HTERT RPE-1 (cell line): ENCODE measurements at regions not wholly inside any gene's neighbourhood (a gene's known extent, or its start where the extent isn't known, plus 50 kb on each side); places are given as distances from the start of the nearest gene placed in this dataset.

Source experiments
- in situ Hi-C: fragments of 300-500 bp; cut with MboI; formaldehyde crosslinking; loops from 4 replicates; pipeline ENCODE4 v1.14.3; 2020; ENCODE audit warnings: low sequenced_read_pairs

- in situ Hi-C loops, result loop anchor here (25.0 kb wide), 1 partner anchor 92 kb away; no protein-coding TSS in a partner anchor
These were observed 155.3 kb upstream of the AKR1E2 start for GRCh38 chr10:4670737-4671136.

- in situ Hi-C loops, result loop anchor here (25.0 kb wide), 1 partner anchor 93 kb away; no protein-coding TSS in a partner anchor
These were observed 156.4 kb upstream of the AKR1E2 start for GRCh38 chr10:4669585-4669984.

DNA sequence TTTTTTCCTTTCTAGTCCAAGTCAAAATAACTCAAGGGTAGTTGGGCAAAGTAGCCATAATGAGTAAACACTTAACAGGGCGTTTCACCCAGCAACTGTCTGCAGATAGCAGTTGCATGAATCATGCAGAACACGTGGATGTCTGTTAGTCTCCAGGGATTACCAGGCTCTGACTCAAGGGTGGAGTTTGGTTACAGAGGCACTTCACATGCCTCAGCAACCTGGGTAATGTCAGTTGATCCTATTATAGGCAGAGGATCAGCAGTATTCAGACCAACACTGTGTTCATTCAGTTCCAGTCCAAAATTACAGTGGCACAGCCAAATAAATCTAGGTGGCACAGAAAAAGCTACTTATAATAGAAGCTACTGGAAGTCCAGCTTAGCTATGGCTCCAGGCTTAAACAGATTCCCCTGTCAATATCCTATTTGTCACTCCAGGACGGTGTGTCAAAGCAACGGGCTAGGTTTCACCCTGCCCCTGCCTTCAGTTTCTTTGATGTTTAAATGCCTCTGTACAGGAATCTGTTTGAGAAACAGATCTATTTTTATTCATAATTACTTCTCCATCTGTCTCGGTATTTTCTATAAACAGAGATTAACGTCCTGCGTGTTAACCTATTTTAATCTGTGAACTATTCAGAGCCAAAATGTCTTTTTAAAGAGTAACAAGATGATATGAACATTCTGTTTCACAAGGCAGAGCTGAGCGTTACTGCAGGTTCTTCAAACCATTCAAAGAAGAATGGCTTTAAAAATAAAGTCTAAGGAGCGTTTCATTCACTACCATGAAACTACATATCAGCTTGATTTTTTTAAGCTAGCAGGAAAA is 162.6 kb upstream of the AKR1E2 start:
- in situ Hi-C loops, result loop anchor here (25.0 kb wide), 1 partner anchor 99 kb away; no protein-coding TSS in a partner anchor

DNA sequence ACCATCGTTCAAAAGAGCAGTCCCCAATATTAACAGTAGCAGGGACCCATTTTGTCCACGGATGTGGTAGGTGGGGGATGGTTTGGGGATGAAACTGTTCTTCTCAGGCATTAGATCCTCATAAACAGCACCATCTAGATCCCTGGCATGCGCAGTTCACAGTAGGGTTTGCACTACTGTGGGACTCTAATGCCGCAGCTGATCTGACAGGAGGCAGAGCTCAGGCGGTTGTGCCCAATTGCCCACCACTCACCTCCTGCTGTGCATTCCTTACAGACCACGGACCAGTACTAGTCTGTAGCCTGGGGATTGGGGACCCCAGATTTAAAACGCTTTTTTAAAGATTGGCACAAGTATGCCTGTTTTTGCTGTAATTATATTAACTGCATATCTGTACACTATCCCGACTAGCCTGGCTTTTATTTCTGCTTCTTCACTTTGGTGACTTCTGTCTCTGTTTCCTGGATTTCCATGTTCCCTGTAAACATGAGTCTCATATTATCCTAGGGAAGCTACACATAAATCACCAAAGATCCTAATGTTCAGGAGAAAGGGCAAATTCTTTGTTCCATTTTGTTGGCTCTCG is 163.3 kb upstream of the AKR1E2 start:
- in situ Hi-C loops, result loop anchor here (25.0 kb wide), 1 partner anchor 100 kb away; no protein-coding TSS in a partner anchor

DNA sequence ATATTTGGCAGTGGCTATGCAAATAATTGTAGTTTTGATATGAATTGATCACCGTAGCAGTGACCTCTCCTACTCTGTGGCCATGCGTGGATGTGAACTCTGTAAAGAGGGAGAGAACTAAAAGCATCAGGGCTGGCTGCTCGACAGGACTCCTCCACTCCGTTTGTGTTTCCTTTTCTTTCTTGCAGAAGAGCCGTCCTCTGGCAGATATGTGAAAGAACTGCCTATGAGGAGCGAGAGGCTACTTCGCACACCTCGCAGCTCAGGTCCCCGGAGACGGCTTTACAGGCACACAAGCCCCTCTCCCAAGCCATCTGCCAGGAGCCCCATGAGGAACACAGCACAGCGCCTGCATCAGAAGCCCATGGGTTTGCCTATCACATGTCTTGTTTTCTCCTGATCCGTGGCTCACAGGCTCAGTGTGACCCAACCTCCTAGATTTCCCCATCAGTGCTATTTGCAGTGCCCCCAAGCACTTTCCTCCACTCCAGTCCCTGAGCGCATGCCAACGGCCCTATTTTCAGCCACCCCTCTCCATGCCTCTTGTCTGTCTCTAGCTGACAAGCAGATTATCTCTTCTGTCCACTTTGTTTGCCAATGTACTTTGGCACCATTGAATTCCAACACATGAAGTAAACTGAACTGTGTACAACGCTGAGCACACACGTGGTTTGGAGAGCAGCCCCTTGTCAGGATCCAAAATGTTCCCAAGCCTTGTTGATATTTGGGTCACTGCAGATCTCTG is 164.3 kb upstream of the AKR1E2 start:
- in situ Hi-C loops, result loop anchor here (25.0 kb wide), 1 partner anchor 101 kb away; no protein-coding TSS in a partner anchor

DNA sequence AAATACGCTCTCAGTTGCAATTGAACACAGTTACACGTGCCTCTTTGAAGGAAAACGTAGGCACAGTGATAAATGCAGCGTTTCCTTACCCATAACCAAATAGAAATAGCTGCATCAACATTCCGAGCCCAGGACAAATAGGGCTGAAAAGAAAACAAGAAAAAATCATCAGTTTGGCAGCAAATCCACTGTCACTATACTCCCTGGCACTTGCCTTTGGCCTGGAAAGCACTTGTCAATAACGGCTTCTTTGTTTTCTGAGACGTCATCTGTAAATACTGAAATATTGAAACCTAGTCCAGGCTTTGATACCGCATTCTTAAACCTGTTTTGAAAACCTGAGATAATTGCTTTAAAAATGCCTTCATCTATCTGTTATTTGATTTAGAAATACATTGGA is 167.2 kb upstream of the AKR1E2 start:
- in situ Hi-C loops, result loop anchor here (25.0 kb wide), 1 partner anchor 104 kb away; no protein-coding TSS in a partner anchor

DNA sequence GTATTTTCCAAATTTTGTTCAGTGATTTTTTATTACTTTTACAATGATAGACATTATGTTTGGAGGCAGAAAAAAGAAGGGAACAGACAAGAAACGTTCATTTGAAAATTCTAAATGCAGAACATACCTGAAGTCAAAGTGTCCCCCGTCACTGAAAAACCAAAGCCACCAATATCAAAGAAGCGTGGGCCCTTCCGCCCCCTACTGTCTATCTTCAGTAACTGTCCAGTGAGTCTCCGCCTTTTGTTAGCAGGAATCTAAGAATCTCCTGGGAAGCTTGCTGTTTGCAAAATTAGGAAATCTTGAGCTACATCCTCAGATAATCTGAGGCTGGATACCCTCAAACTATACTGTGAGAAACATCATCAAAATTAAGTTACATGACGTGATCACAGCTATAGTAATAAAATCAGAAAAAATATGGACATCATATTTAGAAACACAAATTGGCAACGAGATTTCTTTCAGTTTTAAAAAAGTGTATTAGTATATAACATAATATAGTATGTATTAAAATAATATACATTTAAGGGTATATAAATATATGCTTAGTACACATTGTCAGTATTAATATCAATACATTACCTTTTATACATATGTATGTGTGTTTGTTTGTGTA is 169.3 kb upstream of the AKR1E2 start:
- in situ Hi-C loops, result loop anchor here (25.0 kb wide), 1 partner anchor 106 kb away; no protein-coding TSS in a partner anchor

- in situ Hi-C loops, result loop anchor here (25.0 kb wide), 1 partner anchor 106 kb away; no protein-coding TSS in a partner anchor
These were observed 170.1 kb upstream of the AKR1E2 start for GRCh38 chr10:4655879-4656278.

GRCh38 chr10:4655406-4655805 is 170.6 kb upstream of the AKR1E2 start:
- in situ Hi-C loops, result loop anchor here (25.0 kb wide), 1 partner anchor 107 kb away; no protein-coding TSS in a partner anchor

GRCh38 chr10:4654496-4654895 is 171.5 kb upstream of the AKR1E2 start:
- in situ Hi-C loops, result loop anchor here (25.0 kb wide), 1 partner anchor 108 kb away; no protein-coding TSS in a partner anchor

GRCh38 chr10:4653160-4653559 is 172.8 kb upstream of the AKR1E2 start:
- in situ Hi-C loops, result loop anchor here (25.0 kb wide), 1 partner anchor 109 kb away; no protein-coding TSS in a partner anchor

DNA sequence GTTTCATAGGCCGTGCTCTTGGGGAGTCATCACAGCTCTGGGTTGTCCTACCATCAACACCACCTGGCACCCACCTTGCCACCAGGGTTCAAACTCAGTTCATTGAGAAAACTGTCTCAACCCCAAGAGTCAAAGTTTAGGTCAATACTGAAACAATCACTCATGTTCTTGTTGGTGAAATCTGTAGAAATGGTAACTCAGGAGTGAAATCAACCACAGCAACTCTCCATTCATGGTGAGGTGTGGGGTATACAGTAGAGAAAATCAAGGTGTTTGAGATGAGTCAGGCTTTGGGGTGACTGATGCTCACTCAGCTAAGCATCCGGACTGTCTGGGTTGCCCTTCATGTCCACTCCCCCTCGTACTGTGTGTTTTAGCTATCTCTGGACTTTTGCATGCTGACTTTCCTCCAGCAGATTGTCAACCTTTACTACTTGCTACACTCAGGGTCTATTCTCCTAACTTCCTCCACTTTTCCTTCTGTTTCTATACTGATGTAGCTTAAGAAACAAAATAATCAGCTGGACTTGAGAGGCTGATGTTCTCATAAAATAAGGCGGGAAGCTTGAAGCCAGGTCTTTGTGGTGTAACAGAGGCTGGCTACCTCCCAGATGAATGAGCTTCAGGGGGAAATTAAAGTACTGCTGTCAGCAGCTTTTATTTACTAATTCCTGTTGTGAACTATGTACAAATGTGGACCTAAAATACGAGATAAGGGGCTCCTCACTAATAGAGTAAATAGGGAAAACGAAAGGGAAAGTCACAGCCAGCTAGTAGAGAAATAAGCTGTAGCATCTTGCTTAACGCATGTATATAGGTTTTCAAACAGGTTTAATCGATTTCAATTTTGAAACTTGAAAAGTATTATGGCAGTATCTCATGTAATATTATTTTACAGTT is 173.6 kb upstream of the AKR1E2 start:
- in situ Hi-C loops, result loop anchor here (25.0 kb wide), 1 partner anchor 110 kb away; no protein-coding TSS in a partner anchor

GRCh38 chr10:4651404-4652037 is 174.5 kb upstream of the AKR1E2 start:
- in situ Hi-C loops, result loop anchor here (25.0 kb wide), 1 partner anchor 111 kb away; no protein-coding TSS in a partner anchor

DNA sequence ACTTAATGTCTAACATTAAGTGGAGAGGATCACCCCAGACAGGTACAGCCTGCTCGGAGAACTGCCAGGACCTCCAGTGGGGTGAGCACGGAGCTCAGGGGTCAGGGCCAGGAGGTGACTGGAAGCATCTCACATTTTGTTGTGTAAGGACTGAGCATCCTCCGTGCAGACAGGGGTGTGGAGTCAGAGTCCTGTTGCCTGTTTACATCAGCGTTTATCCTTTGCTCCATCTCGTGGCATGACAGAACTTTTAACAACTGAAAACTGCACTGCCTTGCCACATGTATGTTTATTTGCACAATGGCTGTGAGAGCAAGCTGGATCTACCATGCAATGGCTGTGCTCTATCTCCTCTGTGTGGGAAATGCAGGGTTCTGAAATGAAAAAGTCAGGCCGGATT is 175.4 kb upstream of the AKR1E2 start:
- in situ Hi-C loops, result loop anchor here (25.0 kb wide), 1 partner anchor 112 kb away; no protein-coding TSS in a partner anchor

DNA sequence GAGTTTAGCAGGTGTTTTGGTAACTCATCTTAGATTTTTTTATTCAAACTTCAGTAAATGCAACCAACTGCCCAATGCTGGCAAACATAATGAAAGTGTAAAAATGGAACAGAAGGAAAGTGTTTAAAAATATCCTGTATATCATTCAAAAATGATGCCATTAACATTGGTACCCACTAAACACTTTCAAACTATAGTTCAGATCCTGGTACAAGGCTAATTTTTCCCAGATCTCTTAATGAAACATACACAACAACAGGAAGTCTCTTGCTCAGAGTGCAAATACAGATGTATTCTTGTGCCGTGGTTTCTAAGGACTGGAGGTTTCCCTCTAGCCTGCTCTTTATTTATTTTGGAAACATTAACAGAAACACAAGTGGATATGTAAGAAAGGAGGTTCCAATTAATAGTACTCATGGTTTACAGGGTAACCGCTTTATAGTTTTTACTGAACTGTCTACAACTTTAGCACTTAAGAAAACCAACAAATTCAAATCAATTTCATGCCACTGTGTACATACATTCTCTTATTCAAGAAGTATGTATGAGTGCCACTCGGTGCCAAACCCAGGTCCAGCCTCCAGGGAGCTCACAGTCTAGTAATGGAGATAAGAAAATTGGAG is 176.0 kb upstream of the AKR1E2 start:
- in situ Hi-C loops, result loop anchor here (25.0 kb wide), 1 partner anchor 112 kb away; no protein-coding TSS in a partner anchor

DNA sequence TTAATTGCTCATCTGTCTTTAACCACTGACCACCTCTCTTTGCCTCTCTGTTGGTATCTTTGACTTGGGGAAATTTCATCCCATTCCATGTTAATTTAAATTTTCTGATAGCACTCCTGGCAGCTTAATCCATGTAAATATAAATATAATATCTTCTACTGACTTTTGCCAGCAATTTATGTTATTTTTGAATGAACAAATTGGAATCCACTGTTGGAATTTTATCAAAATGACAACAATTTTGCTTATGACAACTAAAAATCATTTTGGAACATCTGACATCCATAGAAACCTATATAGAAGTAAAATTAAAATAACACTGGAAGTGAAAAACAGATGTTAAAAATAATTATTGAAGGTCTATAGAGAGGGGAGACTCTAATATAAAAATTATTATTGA is 176.5 kb upstream of the AKR1E2 start:
- in situ Hi-C loops, result no loop called here

DNA sequence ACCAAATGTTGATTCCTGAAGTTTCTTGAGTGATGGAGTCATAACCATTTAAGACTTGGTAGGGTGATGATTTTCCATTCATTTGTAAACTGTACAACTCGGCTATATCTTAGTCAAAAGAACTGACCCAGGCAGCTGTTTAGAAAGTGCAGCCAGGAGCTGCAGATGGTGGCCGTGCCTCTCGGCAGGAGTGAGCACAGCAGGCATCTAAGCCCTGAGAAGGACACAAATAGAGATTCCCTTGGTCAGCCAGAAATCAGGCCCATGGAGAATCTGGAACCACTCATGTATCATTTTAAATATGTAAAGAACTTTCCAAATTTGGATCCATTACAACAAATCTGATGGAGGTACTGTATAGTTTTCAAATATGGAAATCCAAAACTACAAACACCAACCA is 177.0 kb upstream of the AKR1E2 start:
- in situ Hi-C loops, result no loop called here

GRCh38 chr10:4647109-4647785 is 178.8 kb upstream of the AKR1E2 start:
- in situ Hi-C loops, result no loop called here
